ENCODE measurements at regions not wholly inside any gene's neighbourhood (a gene's known extent, or its start where the extent isn't known, plus 50 kb on each side); places are given as distances from the start of the nearest gene placed in this dataset.

- no peak for TF ChIP-seq CTCF (IDR thresholded peaks at IDR 0.05)
- Mint-ChIP-seq H3K9me3 (peaks cover 7% of the 10 kb centered on the region), H3K27me3 (ENCODE audit: low read depth, poor library complexity) (peaks cover 4% of the 10 kb centered on the region), H3K4me1 (peaks cover 51% of the 10 kb centered on the region), H3K27ac (peak overlapping the region; percentile 99), H3K36me3 (ENCODE audit: low read depth) (peaks cover 26% of the 10 kb centered on the region), H3K4me3 (peak overlapping the region; percentile 59)
- DNase-seq: no peak
Measured at GRCh38 chr4:38605181-38605752, 58.7 kb upstream of the KLF3 start.

GRCh38 chr4:38605753-38606586 lies 58.0 kb upstream of the KLF3 start:
- TF ChIP-seq CTCF (IDR thresholded peaks at IDR 0.05): no peak
- peak; percentile 8 for DNase-seq
- Mint-ChIP-seq H3K9me3 (peaks cover 7% of the 10 kb centered on the region), H3K27ac (peak overlapping the region; percentile 99), H3K36me3 (ENCODE audit: low read depth) (peaks cover 24% of the 10 kb centered on the region), H3K4me1 (peaks cover 58% of the 10 kb centered on the region), H3K27me3 (ENCODE audit: low read depth, poor library complexity) (peaks cover 4% of the 10 kb centered on the region), H3K4me3 (peak overlapping the region; percentile 59)

GRCh38 chr4:38606587-38606905 lies 57.5 kb upstream of the KLF3 start:
- Mint-ChIP-seq H3K27ac (peak overlapping the region; percentile 99), H3K4me3 (no peak overlapping the region)
- DNase-seq: no peak

GRCh38 chr4:38609614-38610013 lies 54.4 kb upstream of the KLF3 start:
- H3K36me3 Mint-ChIP-seq (ENCODE audit: low read depth): peaks cover 15% of the 10 kb centered on the region
- peaks cover 7% of the 10 kb centered on the region for H3K9me3 Mint-ChIP-seq
- peaks cover 58% of the 10 kb centered on the region for H3K4me1 Mint-ChIP-seq
- peaks cover 4% of the 10 kb centered on the region for H3K27me3 Mint-ChIP-seq (ENCODE audit: low read depth, poor library complexity)
- no peak overlapping the region for H3K27ac Mint-ChIP-seq
- no peak for TF ChIP-seq CTCF (IDR thresholded peaks at IDR 0.05)
- H3K4me3 Mint-ChIP-seq: no peak overlapping the region
- no peak for DNase-seq

More at GRCh38 chr4:38606587-38606905, 57.5 kb upstream of the KLF3 start:
- peaks cover 7% of the 10 kb centered on the region for H3K9me3 Mint-ChIP-seq
- H3K27me3 Mint-ChIP-seq (ENCODE audit: low read depth, poor library complexity): peaks cover 4% of the 10 kb centered on the region
- peaks cover 64% of the 10 kb centered on the region for H3K4me1 Mint-ChIP-seq
- no peak for TF ChIP-seq CTCF (IDR thresholded peaks at IDR 0.05)
- H3K36me3 Mint-ChIP-seq (ENCODE audit: low read depth): peaks cover 22% of the 10 kb centered on the region

- Mint-ChIP-seq H3K36me3 (ENCODE audit: low read depth) (peaks cover 8% of the 10 kb centered on the region), H3K27ac (no peak overlapping the region), H3K27me3 (ENCODE audit: low read depth, poor library complexity) (peaks cover 4% of the 10 kb centered on the region), H3K4me3 (no peak overlapping the region), H3K4me1 (peaks cover 49% of the 10 kb centered on the region), H3K9me3 (peaks cover 7% of the 10 kb centered on the region)
- no peak for DNase-seq
- no peak for TF ChIP-seq CTCF (IDR thresholded peaks at IDR 0.05)
Measured at GRCh38 chr4:38610521-38610920, 53.5 kb upstream of the KLF3 start.
